Osteocyte (in vitro differentiated cells): ENCODE measurements at regions not wholly inside any gene's neighbourhood (a gene's known extent, or its start where the extent isn't known, plus 50 kb on each side); places are given as distances from the start of the nearest gene placed in this dataset.

Experiments used
- DNase-seq: peaks from one replicate; pipeline ENCODE4 v3.0.0; 2021; ENCODE audit warnings: mixed read lengths; ENCODE audit not compliant: unreplicated experiment; ENCODE audit errors: extremely low spot score
- H3K27ac Mint-ChIP-seq: one replicate; pipeline ENCODE4 v1.8.0; 2021; ENCODE audit warnings: mild to moderate bottlenecking, mixed read lengths; ENCODE audit not compliant: unreplicated experiment
- H3K27me3 Mint-ChIP-seq: one replicate; pipeline ENCODE4 v1.8.0; 2021; ENCODE audit warnings: mixed read lengths; ENCODE audit not compliant: unreplicated experiment
- H3K36me3 Mint-ChIP-seq: one replicate; pipeline ENCODE4 v1.8.0; 2021; ENCODE audit warnings: mixed read lengths; ENCODE audit not compliant: unreplicated experiment
- H3K4me1 Mint-ChIP-seq: one replicate; pipeline ENCODE4 v1.8.0; 2021; ENCODE audit warnings: mixed read lengths; ENCODE audit not compliant: unreplicated experiment
- H3K4me3 Mint-ChIP-seq: one replicate; pipeline ENCODE4 v1.8.0; 2021; ENCODE audit warnings: mild to moderate bottlenecking, moderate library complexity, mixed read lengths; ENCODE audit not compliant: unreplicated experiment
- H3K9me3 Mint-ChIP-seq: one replicate; pipeline ENCODE4 v1.8.0; 2021; ENCODE audit warnings: mixed read lengths; ENCODE audit not compliant: unreplicated experiment
- TF ChIP-seq, protein P1 (sequence below): fragments of 200-600 bp; sonication (generic); IDR thresholded peaks from 2 replicates; pipeline ENCODE4 v1.5.0; 2021; ENCODE audit warnings: antibody characterized with exemption, mild to moderate bottlenecking, moderate library complexity

DNA sequence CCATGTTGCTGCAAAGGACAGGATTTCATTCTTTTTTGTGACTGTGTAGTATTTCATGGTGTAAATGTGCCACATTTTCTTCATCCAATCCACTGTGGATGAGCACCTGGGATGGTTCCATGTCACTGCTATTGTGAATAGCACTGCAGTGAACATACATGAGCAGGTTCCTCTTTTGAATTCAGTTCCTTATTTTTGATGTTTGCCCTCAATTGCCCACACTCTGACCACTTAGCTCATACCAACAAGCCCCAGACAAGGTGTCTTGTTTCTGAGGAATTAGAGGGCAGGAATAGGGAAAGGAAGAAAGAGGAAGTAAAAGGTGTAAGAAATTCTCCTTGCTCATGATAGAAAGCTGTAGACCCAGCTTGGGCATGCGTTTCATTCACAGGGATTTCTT is 244.2 kb upstream of the ZNF507 start:
- H3K4me1 Mint-ChIP-seq = no peaks in the 10 kb centered on the region
- H3K9me3 Mint-ChIP-seq = peaks cover 20% of the 10 kb centered on the region
- H3K27me3 Mint-ChIP-seq = no peaks in the 10 kb centered on the region
- no peak for DNase-seq
- H3K36me3 Mint-ChIP-seq = no peaks in the 10 kb centered on the region
- TF ChIP-seq, protein P1, sequence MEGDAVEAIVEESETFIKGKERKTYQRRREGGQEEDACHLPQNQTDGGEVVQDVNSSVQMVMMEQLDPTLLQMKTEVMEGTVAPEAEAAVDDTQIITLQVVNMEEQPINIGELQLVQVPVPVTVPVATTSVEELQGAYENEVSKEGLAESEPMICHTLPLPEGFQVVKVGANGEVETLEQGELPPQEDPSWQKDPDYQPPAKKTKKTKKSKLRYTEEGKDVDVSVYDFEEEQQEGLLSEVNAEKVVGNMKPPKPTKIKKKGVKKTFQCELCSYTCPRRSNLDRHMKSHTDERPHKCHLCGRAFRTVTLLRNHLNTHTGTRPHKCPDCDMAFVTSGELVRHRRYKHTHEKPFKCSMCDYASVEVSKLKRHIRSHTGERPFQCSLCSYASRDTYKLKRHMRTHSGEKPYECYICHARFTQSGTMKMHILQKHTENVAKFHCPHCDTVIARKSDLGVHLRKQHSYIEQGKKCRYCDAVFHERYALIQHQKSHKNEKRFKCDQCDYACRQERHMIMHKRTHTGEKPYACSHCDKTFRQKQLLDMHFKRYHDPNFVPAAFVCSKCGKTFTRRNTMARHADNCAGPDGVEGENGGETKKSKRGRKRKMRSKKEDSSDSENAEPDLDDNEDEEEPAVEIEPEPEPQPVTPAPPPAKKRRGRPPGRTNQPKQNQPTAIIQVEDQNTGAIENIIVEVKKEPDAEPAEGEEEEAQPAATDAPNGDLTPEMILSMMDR = no peak
- H3K27ac Mint-ChIP-seq = no peak overlapping the region
- no peak overlapping the region for H3K4me3 Mint-ChIP-seq

DNA sequence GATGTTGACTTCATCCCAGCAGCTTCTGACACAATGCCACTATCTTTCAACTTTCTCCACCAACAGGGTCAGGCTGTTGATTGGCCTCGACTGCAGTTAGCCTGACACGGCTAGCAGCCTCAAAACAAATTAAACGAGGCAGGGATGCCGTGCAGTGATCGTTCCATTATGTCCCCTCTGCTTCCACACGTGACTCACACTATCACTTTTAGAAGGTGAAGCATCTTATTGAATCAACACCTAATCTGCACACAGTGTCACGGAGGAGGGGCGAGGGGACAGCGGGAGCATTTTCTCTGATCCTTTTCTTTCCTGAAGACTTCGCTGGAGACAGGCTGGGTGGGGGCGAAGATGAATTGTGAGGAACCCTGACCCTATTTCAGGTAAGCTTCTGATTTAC is 241.9 kb upstream of the ZNF507 start:
- H3K27ac Mint-ChIP-seq = no peak overlapping the region
- peaks cover 15% of the 10 kb centered on the region for H3K9me3 Mint-ChIP-seq
- H3K36me3 Mint-ChIP-seq = no peaks in the 10 kb centered on the region
- no peak for DNase-seq
- TF ChIP-seq, protein P1 = no peak
- no peaks in the 10 kb centered on the region for H3K4me1 Mint-ChIP-seq
- H3K27me3 Mint-ChIP-seq = no peaks in the 10 kb centered on the region
- no peak overlapping the region for H3K4me3 Mint-ChIP-seq

DNA sequence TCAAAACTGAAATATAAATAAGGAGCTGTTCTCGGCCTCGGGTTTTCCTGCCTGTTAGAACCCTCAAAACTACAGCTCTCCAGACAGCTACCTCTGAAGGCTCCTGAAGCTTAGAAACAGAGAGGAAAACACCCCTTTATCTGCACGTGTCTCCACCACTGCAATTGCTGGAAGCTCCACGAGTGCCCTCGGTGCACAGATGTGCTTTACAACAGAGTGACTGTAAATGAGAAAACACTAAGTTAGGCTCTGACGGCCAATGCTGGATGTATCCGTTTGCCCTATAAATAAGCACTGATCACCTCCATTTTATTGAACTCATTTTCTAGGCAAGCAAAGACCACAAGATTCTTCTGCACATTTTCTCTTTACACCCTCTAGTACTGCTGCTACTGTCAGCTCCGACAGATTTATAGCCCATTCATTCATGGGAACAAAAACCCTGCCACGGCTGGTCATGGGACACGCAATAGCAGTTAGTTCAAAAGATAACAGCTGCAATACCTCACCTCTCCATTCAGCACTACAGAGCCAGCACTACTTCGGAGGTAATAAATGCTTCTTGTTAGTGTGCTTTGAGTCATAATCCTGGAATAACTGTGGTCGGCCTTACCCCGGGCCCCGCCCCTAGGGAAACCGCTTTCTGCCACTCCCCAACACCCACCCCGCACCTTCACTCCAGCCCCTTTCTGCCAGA is 241.1 kb upstream of the ZNF507 start:
- TF ChIP-seq, protein P1 = no peak
- Mint-ChIP-seq H3K27ac (no peak overlapping the region), H3K4me1 (no peaks in the 10 kb centered on the region), H3K36me3 (no peaks in the 10 kb centered on the region), H3K9me3 (peaks cover 14% of the 10 kb centered on the region), H3K4me3 (no peak overlapping the region), H3K27me3 (no peaks in the 10 kb centered on the region)
- DNase-seq = no peak

DNA sequence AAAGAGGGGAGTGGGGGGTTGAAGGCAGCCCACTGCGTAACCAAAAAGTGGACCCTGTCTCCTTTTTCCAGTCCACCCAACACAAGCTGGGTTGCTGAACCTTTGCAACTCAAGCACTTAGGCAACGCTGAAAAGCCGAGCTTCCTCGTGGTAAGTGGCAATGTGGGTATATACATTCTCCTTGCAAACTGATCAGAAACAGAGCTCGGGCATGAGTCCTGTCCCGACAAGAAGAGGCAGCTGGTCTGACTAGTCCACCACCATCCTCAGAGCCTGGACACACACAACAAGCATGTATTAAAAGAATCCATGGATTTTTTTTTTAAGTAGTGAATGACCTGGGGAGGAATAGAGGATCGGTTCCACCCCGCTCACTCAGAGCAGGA is 240.6 kb upstream of the ZNF507 start:
- TF ChIP-seq, protein P1 = no peak
- peaks cover 11% of the 10 kb centered on the region for H3K9me3 Mint-ChIP-seq
- H3K4me3 Mint-ChIP-seq = no peak overlapping the region
- no peak overlapping the region for H3K27ac Mint-ChIP-seq
- no peaks in the 10 kb centered on the region for H3K36me3 Mint-ChIP-seq
- no peaks in the 10 kb centered on the region for H3K27me3 Mint-ChIP-seq
- no peaks in the 10 kb centered on the region for H3K4me1 Mint-ChIP-seq
- DNase-seq = no peak

DNA sequence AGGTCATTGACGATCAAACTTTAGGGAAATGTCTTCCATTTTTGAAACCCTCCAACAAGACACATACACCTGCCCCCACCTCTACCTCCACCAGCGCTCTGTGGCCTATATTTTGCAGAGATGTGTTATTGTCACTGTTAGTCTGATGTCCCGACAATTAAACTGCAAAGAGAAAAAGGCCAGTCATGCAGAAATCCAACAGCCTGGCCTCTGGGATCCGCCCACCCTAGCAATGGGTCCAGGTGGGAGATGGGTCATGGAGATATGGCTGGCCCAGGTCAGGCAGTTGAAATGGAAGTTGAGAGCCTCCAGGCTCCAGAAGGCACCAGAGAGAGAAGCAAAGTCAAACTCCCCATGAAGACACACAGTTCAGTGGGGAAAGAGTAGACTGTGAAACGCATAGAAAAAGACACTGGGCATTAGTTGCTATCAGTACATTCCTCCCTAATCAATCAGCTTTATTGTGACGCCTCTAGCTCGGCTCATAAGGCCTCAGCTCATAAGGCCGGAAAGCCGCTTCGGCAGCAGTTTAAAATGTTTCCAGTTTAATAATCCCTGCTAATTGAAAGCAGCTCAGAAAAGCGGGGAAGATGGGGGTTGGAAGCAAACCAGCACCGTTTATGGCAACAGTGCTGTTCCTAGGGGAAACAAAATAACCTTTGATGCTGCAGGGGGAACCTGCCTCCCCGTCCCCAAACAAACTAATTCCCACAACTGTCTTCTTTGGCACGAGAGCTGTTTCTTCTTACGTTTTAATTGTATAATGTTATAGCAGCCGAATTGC is 239.7 kb upstream of the ZNF507 start:
- Mint-ChIP-seq H3K9me3 (peaks cover 6% of the 10 kb centered on the region), H3K4me1 (no peaks in the 10 kb centered on the region), H3K4me3 (no peak overlapping the region), H3K36me3 (no peaks in the 10 kb centered on the region), H3K27ac (no peak overlapping the region), H3K27me3 (no peaks in the 10 kb centered on the region)
- TF ChIP-seq, protein P1 = no peak
- no peak for DNase-seq
